Endothelial cell of umbilical vein (primary cell): ENCODE measurements at regions not wholly inside any gene's neighbourhood (a gene's known extent, or its start where the extent isn't known, plus 50 kb on each side); places are given as distances from the start of the nearest gene placed in this dataset.

Source experiments
- BruUV-seq: library from RNA; stranded (reverse); fragments of 400-500 nt; replicated peaks from 2 replicates; lab custom pipeline; 2021; lab: Mats Ljungman, UMichigan
- CTCF ChIA-PET: fragments of 300-600, 350-600 bp; sonication (Branson Sonifier 250); formaldehyde crosslinking; loops from one replicate; lab custom pipeline; 2021; ENCODE audit warnings: antibody characterized with exemption, inconsistent platforms; lab: Charles Lee
- POLR2A ChIA-PET: fragments of 300-600, 350-600 bp; sonication (Branson Sonifier 250); formaldehyde crosslinking; loops from one replicate; lab custom pipeline; 2021; ENCODE audit warnings: antibody characterized with exemption, inconsistent platforms; lab: Charles Lee
- DNase-seq: peaks from one replicate; pipeline ENCODE4 v3.0.0-alpha.2; 2011; ENCODE audit warnings: low read depth, low spot score
- FAIRE-seq: peaks from 2 replicates; lab custom pipeline; 2011; peaks lifted over from hg19 to GRCh38; lab: Jason Lieb, UNC
- H2AFZ ChIP-seq: 2 replicates; pipeline ENCODE4 v1.6.0; 2012; ENCODE audit warnings: low read depth, low read length, control low read depth, inconsistent platforms
- H3K27ac ChIP-seq: 2 replicates; pipeline ENCODE4 v1.5.1; 2011; ENCODE audit warnings: low read depth, mild to moderate bottlenecking, control low read depth, low read length, moderate library complexity; ENCODE audit not compliant: insufficient read depth
- H3K27me3 ChIP-seq, 2 experiments: 2 replicates each; pipeline versions ENCODE4 v1.6.0 to v1.6.1; 2011; ENCODE audit warnings: low read length in 2 of 2, mixed read lengths in 1 of 2; ENCODE audit not compliant: control insufficient read depth in 2 of 2, insufficient read depth in 2 of 2
- H3K36me3 ChIP-seq, 2 experiments: 2 replicates in 1 of 2; 3 replicates in 1 of 2; pipeline ENCODE4 v1.5.1; 2011; ENCODE audit warnings: low read length in 2 of 2, mild to moderate bottlenecking in 1 of 2, moderate library complexity in 1 of 2; ENCODE audit not compliant: control insufficient read depth in 2 of 2, insufficient read depth in 2 of 2; ENCODE audit errors: extremely low read depth in 1 of 2
- H3K4me1 ChIP-seq: 3 replicates; pipeline ENCODE4 v1.5.1; 2011; ENCODE audit warnings: mild to moderate bottlenecking, low read length; ENCODE audit not compliant: control insufficient read depth, insufficient read depth; ENCODE audit errors: extremely low read depth
- H3K4me2 ChIP-seq: 2 replicates; pipeline ENCODE4 v1.6.1; 2011; ENCODE audit warnings: low read length, control low read depth, mixed read lengths; ENCODE audit not compliant: insufficient read depth
- H3K4me3 ChIP-seq, 3 experiments: fragments of 200-600 bp in 1 of 3; sonication (generic), shearing (Covaris generic) in 1 of 3; replicated peaks in 1 of 3; 2 replicates each; pipeline ENCODE4 v1.5.1; 2011 to 2016; ENCODE audit warnings: control low read depth in 3 of 3, low read length in 3 of 3, mild to moderate bottlenecking in 2 of 3, inconsistent platforms in 1 of 3, low read depth in 1 of 3, moderate library complexity in 1 of 3; ENCODE audit not compliant: insufficient read depth in 1 of 3
- H3K79me2 ChIP-seq: 2 replicates; pipeline ENCODE4 v1.6.0; 2012; ENCODE audit warnings: low read length, inconsistent platforms; ENCODE audit not compliant: control insufficient read depth, insufficient read depth
- H3K9ac ChIP-seq: replicated peaks from 2 replicates; pipeline ENCODE3; 2011; ENCODE audit warnings: low read length, control low read depth; ENCODE audit not compliant: insufficient read depth; ENCODE audit errors: extremely low read depth
- H3K9me1 ChIP-seq: replicated peaks from 3 replicates; pipeline ENCODE4 v1.6.0; 2011; ENCODE audit warnings: mild to moderate bottlenecking, low read length; ENCODE audit not compliant: control insufficient read depth, insufficient read depth; ENCODE audit errors: extremely low read depth
- H3K9me3 ChIP-seq: replicated peaks from 2 replicates; pipeline ENCODE4 v1.5.1; 2012; ENCODE audit warnings: low read length, inconsistent platforms; ENCODE audit not compliant: control insufficient read depth, insufficient read depth
- H4K20me1 ChIP-seq: replicated peaks from 2 replicates; pipeline ENCODE3; 2011; ENCODE audit warnings: mild to moderate bottlenecking, low read length; ENCODE audit not compliant: control insufficient read depth, insufficient read depth; ENCODE audit errors: extremely low read depth
- EZH2 ChIP-seq: IDR thresholded peaks from 2 replicates; pipeline ENCODE4 v1.6.1; 2012; ENCODE audit warnings: borderline replicate concordance, low read depth, mild to moderate bottlenecking, moderate library complexity, low read length, inconsistent platforms; ENCODE audit not compliant: severe bottlenecking
- FOS ChIP-seq: IDR thresholded peaks from 2 replicates; pipeline ENCODE4 v1.6.1; 2011; ENCODE audit warnings: mild to moderate bottlenecking, low read length, moderate library complexity, borderline replicate concordance; ENCODE audit not compliant: insufficient read depth
- JUN ChIP-seq: IDR thresholded peaks from 2 replicates; pipeline ENCODE4 v1.6.1; 2011; ENCODE audit warnings: borderline replicate concordance, low read depth; ENCODE audit not compliant: insufficient read length, insufficient read depth
- dilution Hi-C: fragments of 300-500 bp; cut with MboI; formaldehyde crosslinking; loops from one replicate; pipeline ENCODE4 v1.15.0; 2019; ENCODE audit warnings: low sequenced_read_pairs; ENCODE audit not compliant: extremely low pct_ligation_motif_present
- intact Hi-C: fragments of 100-400 bp; cut with micrococcal nuclease; formaldehyde crosslinking; loops from one replicate; pipeline ENCODE4 v1.10.0; 2022

DNA sequence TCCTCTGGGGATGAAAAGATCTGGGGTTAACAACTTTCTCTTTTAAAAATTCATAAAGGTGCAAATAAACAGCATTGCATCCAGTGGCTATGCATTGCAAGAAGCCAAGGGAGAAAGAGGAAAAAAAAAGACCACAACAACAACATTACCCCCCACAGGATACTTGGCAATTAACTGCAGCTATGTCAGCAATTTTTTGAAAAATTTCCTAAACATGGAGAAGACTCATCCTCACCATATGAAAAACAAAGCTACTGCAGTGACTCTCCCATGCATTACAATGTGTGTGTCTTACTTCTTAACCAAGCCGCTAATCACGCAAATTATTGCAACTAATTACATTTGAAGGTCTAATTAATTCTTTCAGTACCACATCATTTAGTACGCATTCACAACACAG is 309.8 kb upstream of the ZNF507 start:
- POLR2A ChIA-PET = no interaction called here
- H3K9me3 ChIP-seq = no peaks in the 10 kb centered on the region
- H4K20me1 ChIP-seq = no peaks in the 10 kb centered on the region
- no peak overlapping the region for H2AFZ ChIP-seq
- FAIRE-seq (no peak), DNase-seq (no peak)
- intact Hi-C loops = no loop called here
- no peaks in the 10 kb centered on the region for H3K36me3 ChIP-seq
- H3K4me2 ChIP-seq = no peak overlapping the region
- no peaks in the 10 kb centered on the region for H3K4me1 ChIP-seq
- CTCF ChIA-PET = no interaction called here
- no peak overlapping the region for H3K4me3 ChIP-seq
- H3K9me1 ChIP-seq = no peaks in the 10 kb centered on the region
- H3K9ac ChIP-seq = no peak overlapping the region
- TF ChIP-seq JUN = no peak
- H3K27me3 ChIP-seq = no peaks in the 10 kb centered on the region
- H3K27ac ChIP-seq = no peak overlapping the region
- dilution Hi-C loops = no loop called here
- H3K79me2 ChIP-seq = no peaks in the 10 kb centered on the region
- no TSS peak for BruUV-seq

DNA sequence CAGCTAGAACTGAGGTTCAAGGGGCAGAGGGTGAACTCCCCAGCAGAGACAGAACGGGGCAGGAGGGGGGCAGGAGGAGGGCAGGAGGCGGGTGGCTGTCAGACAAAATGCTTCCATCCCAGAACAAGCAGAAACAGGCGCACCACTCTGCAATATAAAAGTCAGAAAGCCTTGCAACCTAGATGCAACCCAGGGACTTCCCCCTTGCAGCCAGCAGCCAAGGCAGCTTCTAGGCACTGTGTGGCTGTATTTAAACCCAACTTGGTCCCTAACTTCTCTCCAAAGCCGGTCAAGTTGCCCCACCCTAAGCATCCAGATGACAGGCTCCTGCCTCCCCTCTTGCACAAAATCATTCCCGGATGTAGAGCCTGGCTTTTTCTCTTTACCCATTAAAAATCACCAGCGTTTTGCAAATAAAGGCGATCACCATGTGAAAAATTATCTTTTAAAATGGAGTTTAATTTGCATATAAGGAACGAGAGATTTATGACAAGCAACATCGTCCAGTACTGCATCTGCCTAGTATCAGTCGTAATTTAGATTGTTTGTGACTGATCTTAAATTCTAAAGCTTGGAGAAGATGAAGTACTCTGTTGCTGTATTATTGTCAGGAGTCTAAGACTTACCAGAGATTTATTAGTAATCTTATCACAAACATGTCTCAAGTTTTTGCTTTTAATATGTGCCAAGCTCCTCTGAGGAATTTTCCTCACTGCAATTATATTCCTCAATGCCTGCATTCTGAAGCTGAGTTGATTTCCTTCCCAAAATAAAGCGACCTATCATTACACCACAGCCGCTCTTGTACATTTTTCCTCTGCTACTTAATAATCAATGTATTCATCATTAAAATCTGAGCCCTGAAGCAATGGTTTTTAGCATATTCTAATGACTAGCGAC is 307.1 kb upstream of the ZNF507 start:
- Histone ChIP-seq H3K4me3 (no peak overlapping the region), H3K4me2 (no peak overlapping the region), H3K27ac (no peak overlapping the region), H3K27me3 (no peaks in the 10 kb centered on the region), H3K79me2 (no peaks in the 10 kb centered on the region), H3K9me3 (no peaks in the 10 kb centered on the region), H3K9me1 (no peaks in the 10 kb centered on the region), H3K36me3 (no peaks in the 10 kb centered on the region), H4K20me1 (no peaks in the 10 kb centered on the region), H3K4me1 (no peaks in the 10 kb centered on the region), H2AFZ (no peak overlapping the region), H3K9ac (no peak overlapping the region)
- ChIA-PET POLR2A (no interaction called here), CTCF (no interaction called here)
- TF ChIP-seq EZH2 (no peak), FOS (no peak)
- FAIRE-seq = no peak
- BruUV-seq = no TSS peak
- dilution Hi-C loops (no loop called here), intact Hi-C loops (no loop called here)
- DNase-seq = no peak
